NCI-H82 treated with DMSO at 0.1 percent for 48 hours (cell line): ENCODE measurements at regions not wholly inside any gene's neighbourhood (a gene's known extent, or its start where the extent isn't known, plus 50 kb on each side); places are given as distances from the start of the nearest gene placed in this dataset.

Experiments used
- DNase-seq: peaks from one replicate; lab custom pipeline; 2025; ENCODE audit not compliant: unreplicated experiment; lab: John Stamatoyannopoulos, UW

DNA sequence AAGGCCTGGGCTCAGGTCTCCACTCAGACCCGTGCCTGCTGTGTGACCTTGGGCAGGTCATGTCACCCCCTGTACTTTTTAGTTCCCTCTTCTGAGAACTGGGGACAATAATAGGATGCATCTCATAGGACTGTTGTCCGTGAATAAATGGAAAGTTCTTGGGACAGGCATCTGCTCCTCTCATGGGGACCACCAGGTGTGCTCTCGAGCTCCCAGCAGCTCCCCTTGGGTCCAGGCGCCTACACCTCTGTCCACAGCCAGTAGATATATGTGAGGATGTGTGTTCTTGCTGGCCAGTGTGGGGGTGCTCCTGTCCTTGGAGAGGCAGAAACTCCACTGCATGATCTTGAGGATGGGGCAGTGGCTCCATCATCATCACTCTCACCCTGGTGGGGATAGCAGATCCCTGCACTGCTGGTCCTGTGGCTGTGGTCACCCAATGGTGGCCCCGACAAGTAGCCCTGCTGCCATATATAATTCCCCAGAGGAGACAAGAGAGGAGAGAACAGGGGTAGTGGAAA is 257.6 kb upstream of the TLE3 start:
- DNase-seq: no peak

DNA sequence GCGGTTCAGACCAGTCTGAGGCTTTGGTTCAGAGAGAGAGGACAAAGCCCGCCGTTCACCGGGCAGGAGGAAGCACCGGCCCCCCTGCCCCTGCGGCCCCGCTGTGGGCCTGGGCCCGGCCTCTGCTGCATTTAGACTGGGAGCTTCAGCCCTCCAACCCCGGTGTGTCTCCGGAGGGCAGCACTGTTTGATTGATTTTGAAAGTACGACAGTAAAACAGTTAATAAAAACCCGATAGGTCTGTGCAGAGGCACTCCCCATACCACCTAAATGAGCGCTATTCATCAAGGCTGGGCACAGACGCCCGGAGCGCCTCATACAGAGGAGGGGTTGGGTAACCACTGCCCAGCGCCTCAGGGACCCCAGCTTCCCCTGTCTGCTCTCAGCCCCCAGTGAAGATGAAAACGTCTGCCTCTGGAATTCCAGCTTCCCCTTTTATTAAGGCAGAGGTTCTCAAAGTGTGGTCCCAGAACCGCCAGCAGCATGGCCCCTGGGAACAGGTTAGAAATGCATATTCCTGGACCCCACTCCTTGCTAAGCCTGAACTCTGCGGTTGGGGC is 256.7 kb upstream of the TLE3 start:
- DNase-seq: no peak

DNA sequence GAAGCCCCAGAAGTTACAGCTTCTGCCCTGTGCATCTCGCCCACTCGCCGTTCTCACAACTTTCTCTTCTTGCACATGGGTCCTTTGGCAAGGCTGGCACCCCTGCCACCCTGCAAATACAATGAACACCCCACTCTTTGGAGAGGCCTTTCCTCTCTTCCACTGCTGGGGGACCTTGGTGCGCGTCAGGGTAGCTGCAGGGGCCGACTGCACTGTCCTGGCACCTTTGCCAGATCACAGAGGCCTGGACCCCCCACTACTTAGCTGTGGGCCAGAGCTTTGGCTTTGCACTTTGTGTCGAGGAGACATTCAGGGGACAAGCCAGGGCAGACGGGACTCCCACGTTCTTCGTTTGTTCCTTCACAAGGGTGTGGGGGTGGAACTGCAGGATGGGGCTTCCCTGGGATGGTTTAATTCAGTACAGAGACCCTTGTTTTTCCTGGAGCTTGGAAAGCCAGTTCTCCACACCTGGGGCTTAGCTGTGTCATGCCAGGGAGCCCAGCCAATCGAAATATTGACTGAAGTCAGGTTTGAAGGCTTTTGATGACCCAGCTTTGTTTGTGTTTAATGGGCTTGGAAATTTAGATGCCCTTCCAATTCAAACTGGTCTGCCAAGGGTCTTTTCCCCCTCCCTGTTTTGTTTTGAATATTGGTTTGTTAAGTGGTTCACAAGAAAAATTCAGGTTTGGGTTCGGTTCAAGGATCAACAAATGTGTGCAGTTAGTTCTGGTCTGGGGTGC is 256.1 kb upstream of the TLE3 start:
- DNase-seq: no peak

DNA sequence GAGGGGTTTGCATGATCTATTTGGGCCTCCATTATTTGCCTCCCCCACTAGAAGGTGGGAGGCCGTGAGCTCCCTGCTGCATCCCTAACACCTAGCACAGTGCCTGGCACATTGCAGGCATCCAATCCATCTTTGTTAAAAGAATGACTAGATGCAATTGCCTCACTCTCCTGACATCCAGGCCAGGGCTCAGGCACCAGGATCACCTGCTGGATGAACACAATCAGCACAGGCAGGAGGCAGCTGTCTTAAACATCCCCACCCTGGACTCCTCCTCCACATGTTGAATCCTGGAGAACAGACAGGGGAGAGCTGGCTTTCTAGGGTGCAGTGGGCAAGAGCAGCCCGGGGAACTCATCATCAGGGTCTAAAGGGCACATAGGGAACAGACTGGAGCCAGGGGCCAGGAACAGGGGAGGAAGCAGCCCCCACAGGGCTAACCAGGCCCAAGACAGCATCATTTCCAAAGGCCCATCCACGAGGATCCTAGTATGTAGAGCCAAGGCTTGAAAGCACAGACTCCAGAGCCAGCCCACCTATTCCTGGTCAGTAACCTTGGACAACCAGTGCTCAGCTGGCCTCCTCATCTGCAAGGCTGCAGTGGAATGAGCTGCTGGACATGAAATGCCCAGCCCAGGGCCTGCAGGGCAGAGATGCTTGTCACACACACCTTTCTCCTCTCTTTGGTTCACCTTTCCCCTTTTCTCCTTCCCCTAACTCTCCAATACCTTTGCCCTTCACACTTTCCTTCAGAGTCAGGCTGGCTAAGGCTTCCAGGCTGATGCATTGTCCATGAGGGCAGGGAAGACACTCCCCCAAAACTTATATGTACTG is 254.4 kb upstream of the TLE3 start:
- no peak for DNase-seq

DNA sequence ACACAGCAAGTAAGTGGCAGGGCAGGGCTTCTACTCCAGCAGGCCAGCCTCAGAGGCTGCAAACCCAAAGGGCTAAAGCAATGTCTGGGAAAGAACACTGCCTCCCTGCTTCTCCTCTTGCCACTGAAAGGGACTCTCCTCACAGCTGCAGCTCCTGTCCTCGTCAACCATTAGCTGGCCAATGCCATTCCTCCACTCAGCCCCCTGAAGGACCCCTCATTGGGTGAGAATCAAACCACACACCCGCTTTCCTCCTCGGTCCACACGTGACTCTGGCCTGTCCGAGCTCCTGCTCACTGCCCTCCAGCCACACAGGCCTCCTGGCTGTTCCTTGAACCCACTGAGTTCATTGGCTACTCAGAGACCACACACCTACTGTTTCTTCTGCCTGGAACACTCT is 253.7 kb upstream of the TLE3 start:
- no peak for DNase-seq

DNA sequence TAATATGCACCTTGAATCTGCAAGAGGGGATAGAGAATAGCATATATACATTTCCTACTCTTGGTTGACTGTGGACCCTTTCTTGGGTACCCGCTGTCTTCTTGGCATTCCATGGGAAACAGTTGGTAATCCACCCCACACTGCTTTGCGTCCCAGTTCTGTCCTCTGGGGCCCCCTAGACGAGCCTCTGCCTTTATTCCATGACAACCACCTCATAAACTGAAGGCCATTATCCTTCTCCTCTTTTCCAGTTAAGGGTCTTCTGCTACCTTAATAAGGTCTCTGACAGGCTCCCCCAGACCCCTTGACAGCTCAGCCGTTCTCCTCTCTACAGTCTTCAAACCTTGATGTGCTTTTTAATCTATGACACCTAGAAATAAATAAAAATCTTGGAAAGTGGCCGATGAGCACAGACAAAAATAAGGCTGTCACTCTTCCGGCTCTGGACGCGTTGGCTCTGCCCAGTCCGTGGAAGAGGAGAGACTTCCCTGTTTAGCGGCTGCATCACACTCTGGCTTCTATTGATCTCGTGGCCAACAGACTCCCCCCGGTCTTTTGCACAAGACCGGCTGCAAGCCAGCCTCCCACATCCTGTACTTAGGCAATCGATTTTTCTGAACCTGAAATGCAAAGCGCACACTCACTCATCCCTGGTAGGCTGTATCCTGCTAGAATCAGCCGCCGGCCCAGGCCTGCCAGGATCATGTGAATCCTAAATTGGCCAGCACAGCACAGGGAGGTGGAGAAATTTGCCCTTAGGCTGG is 251.0 kb upstream of the TLE3 start:
- peak; percentile 16 for DNase-seq

DNA sequence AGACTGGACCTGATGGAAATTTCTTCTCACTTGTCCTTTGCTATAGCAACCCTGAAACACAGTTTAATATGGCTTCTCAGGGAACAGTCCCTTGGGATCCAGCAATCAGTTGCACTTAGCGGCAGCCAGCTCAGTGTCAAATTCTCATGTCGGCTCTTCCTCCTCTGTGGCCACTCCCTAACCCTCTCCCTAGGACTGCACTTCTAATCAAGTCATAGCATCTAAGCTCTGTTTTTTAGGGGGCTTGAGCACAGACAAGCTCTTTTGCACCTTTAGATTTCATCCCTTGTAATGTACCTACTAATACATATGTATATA is 250.5 kb upstream of the TLE3 start:
- DNase-seq: peak; percentile 22

DNA sequence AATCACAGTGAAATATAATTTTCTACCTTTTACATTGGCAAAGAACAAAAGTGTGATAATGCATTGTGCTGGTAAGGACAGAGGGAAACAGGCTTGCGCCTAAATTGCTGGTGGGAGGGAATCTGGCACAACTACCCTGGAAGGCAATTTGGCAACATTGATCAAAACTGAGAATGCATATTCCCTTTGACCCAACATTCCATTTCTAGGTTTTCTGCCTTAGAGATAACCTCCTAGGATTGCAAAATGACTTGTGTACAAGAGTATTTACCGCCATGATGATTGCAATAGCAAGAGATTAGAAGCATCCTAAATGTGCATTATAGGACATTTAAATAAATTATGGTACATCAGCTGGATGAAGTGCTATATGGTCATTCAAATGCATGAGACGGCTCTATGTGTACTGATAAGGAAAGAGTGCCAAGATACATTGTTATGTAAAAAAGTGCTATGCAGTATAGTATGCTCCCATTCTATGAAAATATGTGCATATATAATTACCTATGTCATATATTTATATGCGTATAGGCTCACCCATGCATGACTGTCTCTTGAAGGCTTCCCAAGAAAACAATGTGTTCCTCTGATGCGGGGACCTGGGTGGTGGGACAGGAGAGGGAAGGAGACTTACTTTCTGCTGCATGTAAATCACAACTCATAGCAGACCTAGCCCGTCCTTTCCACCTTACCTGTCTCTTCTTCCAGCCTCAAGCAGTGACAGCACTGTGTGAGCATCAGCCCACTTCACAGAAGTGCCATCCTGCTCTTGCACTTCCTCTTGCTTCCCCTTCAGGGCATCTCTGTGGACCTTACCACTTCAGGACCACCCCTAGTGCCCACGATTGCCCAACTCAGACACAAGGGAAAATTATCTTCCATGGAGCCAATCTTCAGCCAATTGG is 249.9 kb upstream of the TLE3 start:
- no peak for DNase-seq

DNA sequence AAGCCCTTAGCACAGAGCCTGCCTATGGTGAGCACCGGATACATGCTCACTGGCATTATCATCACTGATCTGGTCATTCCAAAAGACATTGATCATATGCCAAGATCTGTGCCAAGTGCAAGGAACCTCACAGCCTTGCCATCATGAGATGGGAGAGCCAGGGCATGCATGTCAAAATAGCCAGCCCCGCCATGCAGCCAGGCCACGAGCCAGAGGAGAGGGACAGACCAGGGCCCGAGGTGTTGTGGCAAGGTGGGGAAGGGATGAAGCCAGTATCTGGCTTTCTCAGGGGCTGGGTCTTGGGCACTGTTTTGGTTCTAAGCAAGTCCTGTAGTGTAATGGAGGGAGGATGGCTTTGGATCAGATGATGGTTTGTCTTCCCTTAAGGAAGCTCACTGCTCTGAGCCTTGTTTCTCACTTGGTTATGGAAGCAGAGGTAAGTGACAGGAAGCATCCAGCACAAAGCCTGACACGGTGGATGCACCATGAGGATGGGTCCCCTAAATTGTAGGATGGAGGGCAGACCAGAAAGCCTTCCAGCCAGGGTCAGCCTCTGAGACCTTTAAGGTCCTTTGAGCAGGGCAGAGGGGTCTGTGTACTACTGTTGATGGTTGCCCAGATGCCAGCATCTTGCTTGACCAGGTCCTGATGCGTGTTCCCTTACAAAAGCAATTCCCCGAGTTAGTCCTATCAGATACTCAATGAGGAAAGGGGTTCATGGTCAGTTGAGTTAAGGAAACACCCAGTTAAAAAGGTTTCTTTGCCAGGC is 247.7 kb upstream of the TLE3 start:
- DNase-seq: no peak

DNA sequence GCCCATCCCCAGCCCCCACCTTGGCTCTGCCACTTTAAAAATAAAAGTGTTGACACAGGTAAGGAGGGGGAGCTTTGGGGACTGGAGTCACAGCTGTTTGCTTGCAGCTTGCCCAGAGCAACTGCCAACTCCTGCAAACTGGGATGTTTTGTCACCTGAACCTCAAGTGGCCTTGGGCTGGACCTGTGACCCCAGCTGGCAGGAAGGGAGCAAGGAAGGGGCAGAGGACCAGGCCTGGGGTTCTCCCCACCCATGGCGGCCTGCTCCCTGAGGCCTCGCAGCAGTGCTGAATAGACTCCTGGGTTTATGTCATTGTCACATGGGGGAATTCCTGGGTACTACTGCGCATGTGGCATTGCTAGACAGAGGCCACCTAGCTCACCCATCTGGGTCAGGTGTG is 246.9 kb upstream of the TLE3 start:
- DNase-seq: peak; percentile 93

DNA sequence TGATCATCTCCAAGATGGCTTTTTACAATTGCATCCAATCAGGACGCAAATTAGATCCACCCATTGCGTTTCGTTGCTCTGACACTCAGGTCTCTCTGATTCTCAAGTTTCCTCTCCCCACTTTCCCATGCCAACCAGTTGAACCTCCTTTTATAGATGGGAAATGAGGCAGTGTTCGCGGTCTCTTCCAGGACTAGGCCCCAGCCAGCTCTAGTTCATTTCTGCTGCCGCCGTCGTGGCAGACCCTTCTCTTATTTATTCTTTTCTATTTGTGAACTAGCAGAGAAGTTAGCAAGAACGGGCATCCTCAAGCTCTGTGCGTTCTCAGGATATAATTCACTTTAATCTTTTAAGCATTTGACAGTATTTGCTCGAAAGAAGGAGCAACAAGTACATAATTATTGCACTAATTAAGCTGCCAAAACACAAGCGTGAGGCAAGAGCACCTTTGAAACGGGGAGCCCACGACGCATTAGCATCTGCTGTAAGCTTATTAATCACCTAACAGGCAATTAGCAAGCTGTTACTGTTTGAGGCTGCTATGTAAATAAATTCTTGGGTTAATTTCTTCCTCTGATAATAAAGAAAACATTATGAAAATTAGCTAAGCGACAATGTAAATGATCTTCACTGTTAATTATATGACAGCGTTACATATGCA is 246.4 kb upstream of the TLE3 start:
- peak; percentile 97 for DNase-seq

DNA sequence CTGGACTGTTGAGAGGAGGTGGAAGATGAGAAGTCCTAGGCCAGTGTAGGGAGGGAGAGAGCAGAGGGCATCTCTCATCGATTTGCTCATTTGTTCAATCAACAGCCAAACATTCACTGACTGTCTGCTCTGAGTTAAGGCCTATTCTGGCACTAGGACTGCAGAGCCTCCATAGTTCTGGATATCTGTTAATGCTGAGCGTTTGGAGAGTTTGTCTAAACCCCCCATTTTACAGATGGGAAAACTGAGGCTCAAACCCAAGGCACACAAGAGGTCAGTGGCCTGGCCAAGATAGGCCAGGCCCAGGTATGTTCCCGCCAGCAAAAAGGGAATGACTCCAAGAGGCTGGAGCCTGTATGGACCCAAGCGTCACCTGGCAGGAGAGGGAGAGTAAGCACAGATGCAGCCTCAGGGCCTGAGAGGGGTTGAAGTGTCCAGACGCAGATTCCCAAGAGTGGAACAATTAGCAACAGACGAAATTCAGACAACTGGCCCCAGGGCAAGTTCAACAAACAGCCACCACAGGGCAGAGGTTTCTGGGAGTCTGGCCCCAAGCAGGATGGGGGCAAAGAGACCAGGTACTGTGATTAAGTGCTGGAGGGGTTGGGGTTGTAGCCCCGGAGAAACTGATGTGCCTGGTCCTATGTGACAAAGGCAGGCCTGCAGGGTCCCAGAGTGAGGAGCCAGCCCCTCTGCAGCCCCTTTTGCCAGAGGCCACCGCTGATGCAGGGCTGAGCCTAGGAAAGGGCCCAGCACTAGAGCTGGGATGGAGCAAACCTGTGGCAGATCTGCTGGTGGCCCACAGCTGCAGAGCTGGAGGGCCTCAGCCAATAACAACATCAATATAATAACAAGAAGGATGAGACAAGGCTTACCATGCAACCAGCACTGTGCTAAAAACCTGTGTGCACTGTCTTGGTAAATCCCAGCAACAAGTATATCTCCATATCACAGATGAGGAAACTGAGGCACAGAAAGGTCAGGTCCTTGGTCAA is 245.1 kb upstream of the TLE3 start:
- no peak for DNase-seq

DNA sequence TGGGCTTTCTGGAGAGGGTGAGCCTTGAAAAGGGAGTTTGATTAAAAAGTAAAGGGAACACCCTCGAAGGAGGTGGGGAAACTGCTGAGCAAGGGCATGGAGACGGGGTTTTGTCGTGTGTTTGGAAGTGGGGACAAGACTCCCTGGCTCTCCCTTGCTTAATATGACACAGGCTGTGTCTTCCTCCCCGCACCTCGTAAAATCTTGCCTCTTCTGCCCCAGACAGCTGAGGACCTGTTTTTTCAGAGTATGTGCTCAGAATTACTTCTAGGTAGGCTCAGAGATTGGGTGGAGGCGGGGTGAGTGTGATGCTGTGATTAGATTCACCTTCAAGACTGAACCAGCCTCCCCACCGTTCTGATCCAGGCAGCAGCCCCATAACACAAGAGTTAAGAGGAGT is 244.4 kb upstream of the TLE3 start:
- DNase-seq: no peak

DNA sequence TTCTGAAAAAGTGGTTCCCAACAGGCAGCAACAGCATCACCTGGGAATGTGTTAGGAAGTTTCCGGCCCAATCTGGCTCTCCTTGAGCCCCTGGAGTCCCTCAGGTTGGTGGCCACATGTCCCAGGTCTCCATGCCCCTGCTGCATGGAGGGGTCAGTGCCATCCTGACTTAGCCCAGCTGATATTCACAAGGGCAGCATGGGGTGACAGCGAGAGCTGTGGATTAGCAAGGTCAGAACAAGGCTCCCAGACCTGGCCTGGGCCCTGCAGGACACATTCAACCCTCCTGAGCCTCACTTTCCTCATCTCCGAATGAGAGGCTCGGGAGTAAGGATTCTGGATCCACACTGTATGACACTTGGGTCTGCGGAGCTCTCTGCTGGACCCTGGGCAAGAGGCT is 243.8 kb upstream of the TLE3 start:
- no peak for DNase-seq

DNA sequence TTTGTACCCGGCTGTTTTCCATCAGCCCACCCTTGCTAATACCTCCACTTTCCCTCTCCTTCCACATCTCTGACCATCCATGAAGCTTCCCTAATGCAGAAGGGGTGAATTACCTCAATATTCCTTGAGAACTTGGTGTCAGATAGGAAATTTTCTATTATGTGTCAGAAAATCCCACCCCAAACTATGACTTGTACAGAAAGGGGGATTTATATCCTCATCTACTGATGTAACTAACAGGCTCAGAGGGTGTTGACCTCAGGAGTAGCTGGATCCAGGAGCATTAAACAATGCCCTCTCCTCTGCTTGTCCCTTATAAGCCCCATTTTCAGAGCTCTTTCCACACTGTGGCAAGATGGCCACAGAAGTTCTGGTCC is 242.8 kb upstream of the TLE3 start:
- no peak for DNase-seq

DNA sequence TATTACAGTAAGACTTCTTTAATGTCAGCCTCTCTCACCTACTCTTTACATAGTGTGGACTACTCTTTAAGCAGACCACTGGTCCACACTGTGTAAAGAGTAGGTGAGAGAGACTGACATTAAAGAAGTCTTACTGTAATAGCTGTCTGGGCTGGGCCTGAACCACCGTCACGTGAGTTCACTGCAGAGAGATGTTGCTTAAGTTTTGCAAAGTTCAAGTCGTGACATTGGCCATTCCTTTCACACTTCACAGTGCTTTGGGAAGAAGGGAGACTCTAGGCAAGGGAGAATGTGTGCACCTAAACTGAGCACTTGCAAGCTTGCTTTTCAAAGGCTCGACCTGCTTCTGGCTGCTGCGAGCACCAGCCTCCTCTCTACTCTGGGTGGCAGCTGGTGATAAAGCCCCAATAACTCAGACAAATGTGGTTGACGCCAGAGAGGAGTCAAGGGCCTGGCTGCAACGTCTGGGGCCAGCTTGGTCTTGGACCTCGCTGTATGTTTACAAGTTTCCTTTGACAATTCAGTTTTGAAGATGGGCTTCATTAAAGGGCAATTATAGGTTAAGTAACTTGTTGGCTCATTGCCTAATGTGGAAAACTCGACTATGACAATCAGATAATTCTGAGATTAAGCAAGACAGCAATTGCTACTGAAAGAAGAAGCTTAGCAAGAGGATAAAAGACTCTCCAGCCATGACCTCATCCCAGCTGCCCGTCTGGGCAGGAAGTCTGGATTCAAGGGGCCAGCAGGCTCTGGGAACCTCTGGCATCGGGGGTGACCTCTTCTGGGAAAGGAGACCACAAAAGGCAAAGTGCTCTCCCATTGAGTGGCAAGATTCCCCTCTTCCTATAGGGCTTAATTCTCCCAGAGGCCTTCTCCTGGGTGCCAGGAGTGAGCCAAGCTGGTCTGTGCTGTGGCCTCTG is 242.1 kb upstream of the TLE3 start:
- peak; percentile 97 for DNase-seq
